Heart left ventricle (tissue), 13 donors: ENCODE measurements at regions not wholly inside any gene's neighbourhood (a gene's known extent, or its start where the extent isn't known, plus 50 kb on each side); places are given as distances from the start of the nearest gene placed in this dataset.

Source experiments
- POLR2A ChIP-seq, 2 donors: fragments of 450-650 bp; IDR thresholded peaks; one replicate each; pipeline ENCODE4 v1.6.1; 2017; ENCODE audit warnings: antibody characterized with exemption in 2 of 2, mild to moderate bottlenecking in 2 of 2, moderate library complexity in 2 of 2
- TF ChIP-seq, protein P1 (sequence below), 12 donors: fragments of 200-600 bp; sonication (generic) in 4 of 12; IDR thresholded peaks; one replicate each; pipeline versions ENCODE4 v1.5.0 to v1.8.0; 2018 to 2022; ENCODE audit warnings: antibody characterized with exemption in 12 of 12, mild to moderate bottlenecking in 5 of 12
- donor health status: ischemic (EF 13 %, LVEDD 7.1; RV severe dilation, severe dysfunction).
- donor health status: DM: no; HTN: yes; CAD: no.
- donor health status: DM: no; HTN: no; CAD: no.
- donor health status: ischemic (EF 25% LVEDD 6.9; RV normal size, moderate dysfunction).
- donor health status: ischemic (EF 25% LVEDD 5.7; RV mildly dilated, moderate dysfunction).
- donor health status: ischemic (EF 35%, LVEDD 5.7; RV mildly dilated, moderate dysfunction).
- donor health status: nonischemic (EF 11% LVEDD 7.7; RV severe dilation, severe dysfunction).
- donor health status: DM: yes; HTN: yes; CAD: no.
- donor health status: PGD.
- donor health status: ischemic (EF 29% LVEDD 5.4; RV normal size, mild dysfunction).
- donor health status: nonischemic (EF 23%, LVEDD 6.1; RV moderate dilation, normal function).

DNA sequence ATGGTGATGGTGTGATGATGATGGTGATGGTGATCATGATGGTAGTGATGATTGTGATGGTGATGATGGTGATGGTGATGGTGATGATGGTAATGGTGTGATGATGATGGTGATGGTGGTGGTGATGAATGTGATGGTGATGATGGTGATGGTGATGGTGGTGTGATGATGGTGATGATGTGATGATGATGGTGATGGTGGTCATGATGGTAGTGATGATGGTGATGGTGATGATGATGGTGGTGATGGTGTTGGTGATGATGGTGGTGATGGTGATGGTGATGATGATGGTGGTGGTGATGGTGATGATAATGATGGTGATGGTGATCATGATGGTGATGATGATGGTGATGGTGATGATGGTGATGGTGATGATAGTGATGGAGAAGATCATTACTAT is 120.3 kb downstream of the ZNF664 start:
- TF ChIP-seq, protein P1, sequence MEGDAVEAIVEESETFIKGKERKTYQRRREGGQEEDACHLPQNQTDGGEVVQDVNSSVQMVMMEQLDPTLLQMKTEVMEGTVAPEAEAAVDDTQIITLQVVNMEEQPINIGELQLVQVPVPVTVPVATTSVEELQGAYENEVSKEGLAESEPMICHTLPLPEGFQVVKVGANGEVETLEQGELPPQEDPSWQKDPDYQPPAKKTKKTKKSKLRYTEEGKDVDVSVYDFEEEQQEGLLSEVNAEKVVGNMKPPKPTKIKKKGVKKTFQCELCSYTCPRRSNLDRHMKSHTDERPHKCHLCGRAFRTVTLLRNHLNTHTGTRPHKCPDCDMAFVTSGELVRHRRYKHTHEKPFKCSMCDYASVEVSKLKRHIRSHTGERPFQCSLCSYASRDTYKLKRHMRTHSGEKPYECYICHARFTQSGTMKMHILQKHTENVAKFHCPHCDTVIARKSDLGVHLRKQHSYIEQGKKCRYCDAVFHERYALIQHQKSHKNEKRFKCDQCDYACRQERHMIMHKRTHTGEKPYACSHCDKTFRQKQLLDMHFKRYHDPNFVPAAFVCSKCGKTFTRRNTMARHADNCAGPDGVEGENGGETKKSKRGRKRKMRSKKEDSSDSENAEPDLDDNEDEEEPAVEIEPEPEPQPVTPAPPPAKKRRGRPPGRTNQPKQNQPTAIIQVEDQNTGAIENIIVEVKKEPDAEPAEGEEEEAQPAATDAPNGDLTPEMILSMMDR (IDR thresholded peaks at IDR 0.05), result no peak
- TF ChIP-seq POLR2A (IDR thresholded peaks at IDR 0.05), result no peak
